GM12891 (cell line): ENCODE measurements at regions not wholly inside any gene's neighbourhood (a gene's known extent, or its start where the extent isn't known, plus 50 kb on each side); places are given as distances from the start of the nearest gene placed in this dataset.

Source experiments
- PAX5 ChIP-seq: IDR thresholded peaks from 2 replicates; pipeline ENCODE4 v1.6.1; 2011; ENCODE audit warnings: low read length, moderate library complexity, mild to moderate bottlenecking; ENCODE audit not compliant: insufficient read depth, severe bottlenecking
- POLR2A ChIP-seq: IDR thresholded peaks from 2 replicates; pipeline ENCODE4 v1.6.1; 2011; ENCODE audit warnings: low read depth, low read length, control low read depth
- POLR2AphosphoS5 ChIP-seq: IDR thresholded peaks from 2 replicates; pipeline ENCODE4 v1.6.1; 2011; ENCODE audit warnings: low read depth, low read length, control low read depth
- SPI1 ChIP-seq: IDR thresholded peaks from 2 replicates; pipeline ENCODE4 v1.6.1; 2011; ENCODE audit warnings: low read depth, low read length, control low read depth
- TAF1 ChIP-seq: IDR thresholded peaks from 2 replicates; pipeline ENCODE4 v1.6.1; 2011; ENCODE audit warnings: low read depth, low read length, control low read depth

DNA sequence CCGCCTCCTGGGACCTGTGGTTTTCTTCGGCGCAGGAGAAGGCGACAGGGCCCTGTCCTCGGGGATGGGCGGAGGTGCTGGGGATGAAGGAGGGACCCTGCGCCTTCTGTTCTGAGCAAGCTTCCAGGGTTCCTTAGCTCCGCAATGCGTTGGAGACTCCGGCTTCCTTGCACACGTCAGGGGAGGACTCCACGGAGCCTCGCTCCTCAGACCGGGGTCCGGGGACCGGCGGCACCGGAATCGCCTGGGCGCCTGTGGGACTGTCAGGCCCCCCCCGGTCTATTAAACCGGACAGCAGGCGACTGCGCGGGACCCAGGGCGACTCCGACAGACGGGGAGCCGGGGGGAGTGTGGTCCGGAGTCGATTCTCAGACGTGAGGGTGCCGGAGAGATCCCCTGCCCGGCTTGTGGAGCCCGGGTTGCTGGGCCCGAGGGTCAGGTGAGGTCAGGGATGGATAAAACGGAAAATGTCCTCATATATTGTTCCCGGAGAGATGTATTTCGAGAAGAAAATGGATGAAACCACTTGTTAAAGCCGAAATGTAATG is 227.4 kb downstream of the TEX29 start:
- no peak for TF ChIP-seq POLR2A
- no peak for TF ChIP-seq POLR2AphosphoS5
- no peak for TF ChIP-seq TAF1
- TF ChIP-seq PAX5 = no peak
- TF ChIP-seq SPI1 = no peak
